GM12878 (cell line): ENCODE measurements at regions not wholly inside any gene's neighbourhood (a gene's known extent, or its start where the extent isn't known, plus 50 kb on each side); places are given as distances from the start of the nearest gene placed in this dataset.

ENCODE experiments used
- CTCF ChIP-seq, 3 experiments: IDR thresholded peaks in 2 of 3; conservative IDR thresholded peaks in 1 of 3; 2 replicates each; pipeline ENCODE4 v1.5.1; 2011; ENCODE audit warnings: low read depth in 3 of 3, low read length in 3 of 3, mild to moderate bottlenecking in 3 of 3, control low read depth in 2 of 3, moderate library complexity in 2 of 3, inconsistent platforms in 1 of 3, mixed read lengths in 1 of 3; ENCODE audit not compliant: control insufficient read depth in 2 of 3, insufficient read depth in 1 of 3; ENCODE audit errors: extremely low read depth in 1 of 3
- MAX ChIP-seq: IDR thresholded peaks from 2 replicates; pipeline ENCODE4 v1.6.1; 2012; ENCODE audit warnings: low read depth, low read length, improper control_type of control experiment

- TF ChIP-seq CTCF (IDR thresholded peaks at IDR 0.05 in 2 of 3, conservative IDR thresholded peaks at IDR 0.05 in 1 of 3; ENCODE audit: control insufficient read depth in 2 of 3, extremely low read depth in 1 of 3, insufficient read depth in 1 of 3, low read depth in 3 of 3, low read length in 3 of 3) (no peak), MAX (no peak)
These were observed 159.2 kb downstream of the RPS12 start for GRCh38 chr6:132973514-132973993.
